A673 (cell line): ENCODE measurements at regions not wholly inside any gene's neighbourhood (a gene's known extent, or its start where the extent isn't known, plus 50 kb on each side); places are given as distances from the start of the nearest gene placed in this dataset.

Experiments
- EZH2 ChIP-seq: fragments of 200-600 bp; sonication (generic); IDR thresholded peaks from 2 replicates; pipeline ENCODE4 v1.6.1; 2017; ENCODE audit warnings: borderline replicate concordance, low read depth, mild to moderate bottlenecking, mixed read lengths, antibody characterized with exemption, low read length; ENCODE audit not compliant: poor library complexity, severe bottlenecking
- TF ChIP-seq, protein P1 (sequence below): fragments of 300-800, 200-600 bp; sonication (generic); conservative IDR thresholded peaks from 2 replicates; pipeline ENCODE4 v1.5.1; 2017; ENCODE audit warnings: low read depth, mild to moderate bottlenecking, antibody characterized with exemption, low read length, moderate library complexity, mixed read lengths

- TF ChIP-seq, protein P1, sequence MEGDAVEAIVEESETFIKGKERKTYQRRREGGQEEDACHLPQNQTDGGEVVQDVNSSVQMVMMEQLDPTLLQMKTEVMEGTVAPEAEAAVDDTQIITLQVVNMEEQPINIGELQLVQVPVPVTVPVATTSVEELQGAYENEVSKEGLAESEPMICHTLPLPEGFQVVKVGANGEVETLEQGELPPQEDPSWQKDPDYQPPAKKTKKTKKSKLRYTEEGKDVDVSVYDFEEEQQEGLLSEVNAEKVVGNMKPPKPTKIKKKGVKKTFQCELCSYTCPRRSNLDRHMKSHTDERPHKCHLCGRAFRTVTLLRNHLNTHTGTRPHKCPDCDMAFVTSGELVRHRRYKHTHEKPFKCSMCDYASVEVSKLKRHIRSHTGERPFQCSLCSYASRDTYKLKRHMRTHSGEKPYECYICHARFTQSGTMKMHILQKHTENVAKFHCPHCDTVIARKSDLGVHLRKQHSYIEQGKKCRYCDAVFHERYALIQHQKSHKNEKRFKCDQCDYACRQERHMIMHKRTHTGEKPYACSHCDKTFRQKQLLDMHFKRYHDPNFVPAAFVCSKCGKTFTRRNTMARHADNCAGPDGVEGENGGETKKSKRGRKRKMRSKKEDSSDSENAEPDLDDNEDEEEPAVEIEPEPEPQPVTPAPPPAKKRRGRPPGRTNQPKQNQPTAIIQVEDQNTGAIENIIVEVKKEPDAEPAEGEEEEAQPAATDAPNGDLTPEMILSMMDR = no peak
- no peak for TF ChIP-seq EZH2
Measured at GRCh38 chr21:19508844-19509243, 1105.3 kb upstream of the TMPRSS15 start.
